Activated CD8-positive, alpha-beta memory T cell treated with anti-CD3 and anti-CD28 coated beads, Interleukin-2, amount 50 U/mL, for 1 hour (primary cell): ENCODE measurements at regions not wholly inside any gene's neighbourhood (a gene's known extent, or its start where the extent isn't known, plus 50 kb on each side); places are given as distances from the start of the nearest gene placed in this dataset.

Source experiments
- DNase-seq: peaks from one replicate; pipeline ENCODE4 v3.0.0-alpha.2; 2020; ENCODE audit errors: extremely low read depth

DNA sequence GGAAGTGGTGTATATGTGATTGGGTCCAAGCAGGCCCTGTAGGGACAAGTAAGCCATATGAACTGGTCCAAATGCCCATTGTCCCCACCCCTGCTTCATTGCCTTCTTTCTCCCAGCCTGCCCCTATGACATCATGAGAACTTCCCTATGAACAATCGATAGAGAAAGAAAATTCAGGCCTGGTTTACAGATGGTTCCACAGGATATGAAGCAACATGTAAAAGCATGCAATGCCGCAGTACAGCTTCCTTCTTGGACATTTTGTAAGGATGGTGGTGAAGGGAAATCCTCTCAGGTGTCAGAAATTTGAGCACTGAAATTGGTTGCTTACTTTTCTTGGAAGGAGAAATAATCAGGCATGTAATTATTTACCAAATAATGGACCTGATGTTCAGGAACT, 581.7 kb downstream of the MRPL39 start:
- DNase-seq: no peak

DNA sequence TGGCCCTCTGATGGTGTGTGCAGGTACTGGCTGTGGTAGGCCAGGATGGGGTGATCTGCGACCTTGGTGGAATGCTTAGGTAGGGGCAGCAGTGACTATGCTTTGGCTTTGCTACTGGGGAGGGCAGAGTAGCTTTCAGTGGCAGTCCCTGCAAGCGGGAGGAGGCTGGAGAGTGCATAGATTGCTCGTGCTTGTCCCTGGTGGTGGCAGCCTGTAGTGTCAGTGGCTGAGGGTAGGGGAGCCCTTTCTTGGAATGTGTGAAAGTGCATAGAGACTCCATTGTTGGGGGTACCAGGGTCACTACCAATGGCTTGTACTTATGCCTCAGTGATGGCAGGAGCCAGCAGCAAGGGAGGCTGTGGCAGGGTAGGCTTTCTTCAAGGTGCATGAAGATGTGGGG, 582.6 kb downstream of the MRPL39 start:
- no peak for DNase-seq

DNA sequence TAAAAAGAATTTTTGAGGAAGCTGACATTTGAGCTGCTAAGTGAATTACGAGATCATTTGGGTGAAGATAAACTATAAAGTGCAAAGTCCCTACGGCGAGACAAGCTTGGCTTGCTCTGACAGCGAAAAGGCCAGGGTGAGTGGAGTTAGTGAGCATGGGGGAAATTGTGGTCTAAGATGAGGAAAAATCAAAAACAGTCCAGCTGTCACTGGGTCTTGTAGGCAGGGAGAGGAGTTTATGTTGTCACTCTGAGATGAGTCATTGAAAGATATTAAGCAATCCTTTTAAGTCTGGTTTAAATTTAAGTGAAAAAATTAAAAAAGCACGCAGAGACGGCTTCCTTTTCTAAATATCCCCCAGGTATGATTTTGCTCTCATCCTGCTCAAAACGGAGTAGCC, 601.9 kb downstream of the MRPL39 start:
- DNase-seq: no peak

DNA sequence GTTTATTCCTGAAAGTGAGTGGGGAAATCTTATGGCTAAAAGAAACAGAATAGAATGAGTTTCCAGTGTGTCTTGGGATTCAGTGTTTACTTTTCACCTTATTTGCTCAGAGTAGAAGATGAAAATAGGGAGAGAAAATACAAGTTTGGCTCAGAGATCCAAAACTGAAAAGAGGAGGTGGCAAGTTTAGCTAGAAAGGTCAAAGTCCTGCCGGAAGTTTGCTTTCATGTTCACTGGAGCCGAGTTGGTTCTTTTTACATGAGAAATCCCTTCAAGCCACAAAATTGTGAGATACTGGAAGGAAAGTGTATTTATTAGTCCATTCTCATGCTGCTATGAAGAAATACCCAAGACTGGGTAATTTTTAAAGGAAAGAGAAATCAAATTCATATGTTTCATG, 604.6 kb downstream of the MRPL39 start:
- no peak for DNase-seq

DNA sequence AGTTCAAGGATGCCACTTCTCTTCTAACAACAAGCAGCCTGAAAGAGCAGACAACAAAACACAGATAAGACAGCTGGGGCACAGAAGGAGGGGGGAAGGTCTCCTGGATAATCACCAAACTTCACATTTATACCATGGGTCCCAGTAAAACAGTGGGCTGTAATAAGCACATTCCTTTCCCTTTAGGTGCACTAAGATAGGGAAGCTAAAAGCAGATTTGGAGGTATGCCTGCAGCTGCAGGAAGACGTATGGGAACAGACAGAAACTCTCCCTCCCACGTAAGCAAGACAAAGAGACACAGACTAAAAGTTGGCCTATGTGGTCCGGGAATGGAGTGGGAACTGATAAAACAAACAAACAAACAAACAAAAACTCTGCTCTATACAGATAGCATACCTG, 612.1 kb downstream of the MRPL39 start:
- DNase-seq: no peak

DNA sequence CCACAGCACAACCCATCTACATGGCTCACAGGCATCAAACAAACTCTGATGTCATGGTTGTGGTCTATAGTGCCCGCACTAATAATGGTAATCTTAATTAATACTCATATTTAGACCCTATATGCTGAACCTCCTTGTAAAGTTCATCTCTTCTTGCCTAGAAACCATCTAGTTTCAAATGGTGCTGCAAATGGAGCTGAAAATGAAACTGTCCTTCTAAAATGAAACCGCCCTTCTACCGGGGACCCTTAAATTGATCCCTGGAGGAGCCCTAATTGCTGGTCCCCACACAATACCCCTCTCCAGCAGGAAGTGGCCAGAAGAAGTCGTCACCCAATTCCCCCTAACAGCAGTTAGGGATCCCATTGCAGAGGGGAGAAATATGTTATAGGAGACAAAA, 612.6 kb downstream of the MRPL39 start:
- DNase-seq: no peak

DNA sequence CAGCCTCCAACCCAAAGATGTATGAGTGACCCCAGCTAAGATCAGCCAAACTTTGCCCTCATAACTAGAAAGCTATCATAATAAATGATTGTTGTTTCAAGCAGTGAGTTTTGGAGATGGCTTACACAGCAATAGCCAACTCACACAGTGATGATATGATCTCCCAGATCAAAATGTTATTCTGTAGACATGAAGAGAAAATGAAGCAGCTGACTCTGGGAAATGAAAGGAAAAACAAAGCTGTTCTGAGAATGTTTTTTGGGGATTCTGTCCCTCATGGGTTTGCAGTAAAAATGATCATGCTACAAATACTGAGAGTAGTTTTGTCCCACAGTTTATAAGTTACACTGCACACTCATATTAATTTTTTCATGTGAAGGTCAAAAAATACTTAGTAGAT, 617.8 kb downstream of the MRPL39 start:
- DNase-seq: no peak

DNA sequence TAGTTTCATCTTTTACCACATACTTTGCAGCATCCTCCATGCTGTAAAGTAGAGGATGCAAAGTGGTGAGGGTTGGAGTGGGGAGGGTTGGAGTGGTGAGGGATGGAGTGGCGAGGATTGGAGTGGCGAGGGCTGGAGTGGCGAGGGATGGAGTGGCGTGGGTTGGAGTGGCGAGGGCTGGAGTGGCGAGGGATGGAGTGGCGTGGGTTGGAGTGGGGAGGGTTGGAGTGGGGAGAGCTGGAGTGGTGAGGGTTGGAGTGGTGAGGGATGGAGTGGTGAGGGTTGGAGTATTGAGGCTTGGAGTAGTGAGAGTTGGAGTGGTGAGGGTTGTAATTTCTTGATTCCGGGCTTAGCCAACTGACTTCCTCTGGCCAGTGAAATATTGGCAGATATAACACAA, 618.3 kb downstream of the MRPL39 start:
- DNase-seq: no peak

DNA sequence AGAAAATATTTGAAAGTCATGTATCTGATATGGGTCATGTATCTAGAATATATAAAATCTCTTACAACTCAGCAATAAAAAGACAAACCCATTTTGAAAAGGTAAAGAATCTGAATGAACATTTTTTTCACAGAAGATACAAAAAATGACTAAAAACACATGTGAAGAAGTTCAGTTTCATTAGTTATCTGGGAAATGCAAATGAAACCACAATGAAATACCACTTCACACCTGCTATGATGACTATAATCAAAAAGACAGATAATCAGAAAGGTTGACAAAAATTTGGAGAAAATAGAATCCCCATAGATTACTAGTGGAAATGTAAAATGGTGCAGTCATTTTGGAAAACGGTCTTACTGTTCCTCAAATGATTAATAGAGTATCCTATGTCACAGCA, 631.0 kb downstream of the MRPL39 start:
- DNase-seq: no peak

DNA sequence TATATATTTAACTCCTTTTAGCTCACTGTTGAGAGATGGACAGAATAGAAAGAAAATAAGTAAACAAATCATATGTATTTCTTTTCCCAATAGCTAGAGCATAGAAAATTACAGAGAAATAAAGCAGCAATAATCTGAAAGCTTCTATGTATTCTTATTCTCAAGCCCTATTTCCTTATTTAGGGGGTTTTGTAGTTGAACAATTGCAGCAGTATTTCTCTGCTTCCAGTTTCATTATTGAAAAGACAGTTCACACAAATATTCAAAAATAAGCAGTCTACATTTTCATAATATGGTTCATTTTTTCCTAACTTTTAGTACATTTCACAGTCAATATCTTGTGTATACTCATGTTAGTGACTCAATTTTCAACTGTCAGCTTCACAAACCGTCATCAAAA, 638.2 kb downstream of the MRPL39 start:
- no peak for DNase-seq

DNA sequence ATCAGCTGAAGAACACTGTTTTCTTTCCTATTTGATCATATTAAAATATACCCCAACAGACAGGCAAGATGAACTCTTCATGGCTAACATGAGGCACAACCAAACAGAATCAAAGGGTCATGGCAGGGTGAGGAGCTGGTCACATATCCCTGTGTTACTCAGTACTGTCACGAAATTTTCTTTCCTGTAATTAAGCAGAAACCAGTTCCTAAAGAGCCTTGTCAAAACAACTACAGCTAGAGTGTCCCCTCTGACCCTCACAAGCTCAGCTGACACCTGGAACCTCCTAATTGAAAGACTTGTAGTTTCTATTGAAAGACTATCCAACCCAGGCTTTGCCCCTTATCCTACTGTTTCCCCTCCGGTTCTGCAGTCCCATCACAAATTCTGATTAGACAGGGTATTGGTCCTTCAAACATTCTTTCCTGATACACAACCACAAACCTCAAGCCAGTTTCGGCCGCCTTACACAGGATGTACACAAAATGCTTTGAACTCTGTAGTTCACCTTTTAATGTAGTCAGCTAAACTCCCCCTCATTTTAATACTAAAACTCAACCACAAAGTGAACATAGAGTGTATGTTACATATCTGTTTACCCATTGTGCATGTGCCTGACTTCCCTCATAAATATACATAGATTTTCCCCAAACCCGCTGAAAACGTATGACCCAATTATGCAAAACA, 651.9 kb downstream of the MRPL39 start:
- no peak for DNase-seq

DNA sequence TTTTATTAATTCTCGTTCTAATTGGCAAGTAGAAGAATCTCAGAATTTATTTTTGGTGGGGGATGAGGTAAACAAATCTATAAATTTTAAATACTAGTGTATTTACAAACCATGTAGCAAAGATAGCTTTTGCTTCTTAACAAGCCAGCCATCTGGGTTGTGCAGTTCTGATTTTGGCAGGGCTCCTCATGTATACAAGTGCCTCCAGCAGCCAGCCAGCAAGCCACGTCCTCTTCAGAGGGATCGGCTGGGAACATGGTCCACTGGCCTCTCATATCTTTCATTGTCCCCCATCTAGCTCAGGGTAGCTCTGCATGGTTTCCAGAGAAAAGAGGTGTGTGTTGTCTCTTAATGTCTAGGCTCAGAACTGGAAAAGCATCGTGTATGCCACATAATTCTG, 659.1 kb downstream of the MRPL39 start:
- no peak for DNase-seq

DNA sequence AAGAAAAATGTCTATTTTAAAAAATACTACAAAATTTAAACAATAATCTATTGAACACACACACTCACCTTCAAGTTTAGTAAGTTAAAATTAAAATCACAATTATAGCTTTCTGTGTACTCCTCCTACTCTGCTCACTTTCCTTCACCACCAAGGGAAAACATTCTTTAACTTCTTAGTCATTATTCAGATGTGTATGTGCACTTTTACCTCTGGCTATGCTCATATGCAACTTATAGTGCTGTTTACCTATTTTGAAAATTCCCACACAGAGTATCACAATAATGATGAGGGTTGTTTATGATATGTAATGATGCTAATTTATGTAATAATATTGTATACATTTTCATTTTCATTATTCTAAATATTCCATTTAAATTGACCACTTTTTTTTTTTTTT, 661.4 kb downstream of the MRPL39 start:
- DNase-seq: no peak

DNA sequence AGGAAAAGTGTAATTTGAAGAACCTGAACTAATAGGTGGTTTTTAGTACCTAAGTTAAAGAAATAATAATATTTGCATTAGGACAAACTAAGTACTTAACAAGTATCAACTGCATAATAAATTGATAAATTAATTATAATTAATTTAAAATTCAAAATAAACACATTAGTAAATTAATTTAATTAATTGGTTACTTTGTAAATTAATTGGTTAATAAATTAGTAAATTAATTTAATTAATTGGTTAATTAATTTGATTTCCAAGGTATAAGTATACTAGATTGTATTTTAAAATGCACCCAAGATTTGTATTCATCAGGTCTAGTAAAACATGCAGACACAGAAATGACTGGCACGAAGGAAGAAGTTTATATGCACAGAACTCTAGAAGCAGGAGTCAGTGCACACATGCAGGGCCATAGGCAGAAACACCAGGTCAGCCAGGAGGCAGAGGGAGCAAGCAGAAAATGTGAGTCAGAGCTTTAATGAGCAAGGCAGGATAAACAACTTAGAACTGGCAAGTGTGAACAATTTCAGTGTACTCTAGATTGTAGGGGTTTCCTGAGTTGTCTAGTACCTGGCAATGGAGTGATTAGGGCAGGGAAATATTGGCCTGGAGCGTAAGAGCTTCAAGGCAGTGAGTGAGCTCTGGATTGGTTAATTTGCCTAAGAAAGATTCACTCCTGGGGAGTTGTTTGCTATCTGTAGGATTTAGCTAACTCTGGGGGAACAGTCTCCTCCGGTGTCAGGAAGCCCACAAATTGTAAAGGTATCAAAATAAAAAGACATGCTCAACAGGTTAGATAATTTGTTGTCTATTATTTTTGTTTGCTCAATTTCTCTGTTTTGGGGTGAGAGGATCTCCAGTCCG, 665.7 kb downstream of the MRPL39 start:
- DNase-seq: no peak

DNA sequence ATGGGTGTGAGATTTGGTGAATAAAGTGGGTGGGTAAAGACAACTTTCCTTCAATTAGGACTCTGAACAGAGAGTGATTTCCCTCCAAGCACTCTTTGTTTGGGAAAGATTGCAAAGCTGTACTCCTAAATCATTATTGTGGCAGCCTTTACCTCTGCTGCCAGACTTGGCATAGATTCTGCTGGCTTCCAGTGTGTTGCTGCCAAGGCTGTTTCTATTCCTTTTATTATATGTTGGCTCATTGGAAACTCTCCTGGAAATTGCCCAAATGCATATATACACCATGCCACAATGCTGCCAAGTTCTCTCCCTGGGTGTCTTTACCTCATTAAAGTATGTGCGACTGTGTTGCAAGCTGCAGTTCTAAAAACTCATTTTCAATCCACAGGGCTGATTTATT, 668.0 kb downstream of the MRPL39 start:
- DNase-seq: no peak

DNA sequence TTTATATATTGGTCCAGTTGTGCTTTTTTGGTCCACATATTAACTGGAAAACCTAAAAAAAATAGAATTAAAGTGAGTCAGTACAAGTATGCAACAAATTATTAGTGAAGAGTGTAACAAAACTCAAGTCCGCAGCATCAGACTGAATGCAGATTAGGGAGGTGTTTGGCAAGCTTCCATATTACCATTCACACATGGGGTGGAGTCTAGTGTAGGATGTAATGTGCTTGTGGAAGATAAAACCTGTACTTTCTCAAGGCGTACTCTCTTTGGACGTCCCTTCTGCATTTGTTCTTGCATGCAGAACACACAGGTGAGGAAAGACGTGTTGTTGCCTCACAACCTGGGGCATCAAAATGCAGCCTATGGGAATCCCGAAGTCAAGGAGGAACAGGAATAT, 668.7 kb downstream of the MRPL39 start:
- DNase-seq: no peak

DNA sequence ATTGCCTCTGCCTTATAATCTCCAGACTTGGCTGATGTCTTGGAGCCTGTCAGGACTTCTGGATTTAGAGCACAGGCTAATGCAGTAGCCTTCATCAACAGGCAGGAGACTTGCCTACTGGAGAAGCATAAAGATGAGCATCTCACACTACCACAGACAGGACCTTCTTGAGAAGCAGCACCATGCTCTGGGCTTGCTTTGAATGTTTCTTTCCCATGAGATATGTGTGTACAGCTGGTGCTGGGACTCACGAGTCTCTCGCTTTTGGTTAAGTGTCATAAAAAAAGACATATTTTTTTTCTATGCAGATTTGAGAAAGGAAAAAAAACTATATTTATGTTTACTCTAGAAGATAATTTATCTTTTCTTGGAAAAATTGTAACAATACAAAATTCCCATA, 671.3 kb downstream of the MRPL39 start:
- no peak for DNase-seq

DNA sequence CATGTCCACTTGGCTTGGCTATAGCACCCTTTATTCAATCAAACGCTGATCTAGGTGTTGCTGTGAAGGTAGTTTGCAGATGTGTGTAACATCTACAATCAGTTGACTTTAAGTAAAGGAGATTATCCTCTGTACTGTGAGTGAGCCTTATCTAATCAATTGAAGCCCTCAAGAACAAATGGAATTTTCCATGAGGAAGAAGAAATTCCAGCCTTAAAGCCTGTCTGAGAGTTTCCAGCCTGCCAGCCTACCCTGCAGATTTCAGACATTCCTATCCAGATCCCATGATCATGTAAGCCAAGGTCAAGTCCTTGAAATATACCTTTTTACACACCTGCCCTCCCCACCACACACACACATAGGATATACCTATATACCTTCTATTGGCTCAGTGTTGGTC, 696.7 kb downstream of the MRPL39 start:
- no peak for DNase-seq

DNA sequence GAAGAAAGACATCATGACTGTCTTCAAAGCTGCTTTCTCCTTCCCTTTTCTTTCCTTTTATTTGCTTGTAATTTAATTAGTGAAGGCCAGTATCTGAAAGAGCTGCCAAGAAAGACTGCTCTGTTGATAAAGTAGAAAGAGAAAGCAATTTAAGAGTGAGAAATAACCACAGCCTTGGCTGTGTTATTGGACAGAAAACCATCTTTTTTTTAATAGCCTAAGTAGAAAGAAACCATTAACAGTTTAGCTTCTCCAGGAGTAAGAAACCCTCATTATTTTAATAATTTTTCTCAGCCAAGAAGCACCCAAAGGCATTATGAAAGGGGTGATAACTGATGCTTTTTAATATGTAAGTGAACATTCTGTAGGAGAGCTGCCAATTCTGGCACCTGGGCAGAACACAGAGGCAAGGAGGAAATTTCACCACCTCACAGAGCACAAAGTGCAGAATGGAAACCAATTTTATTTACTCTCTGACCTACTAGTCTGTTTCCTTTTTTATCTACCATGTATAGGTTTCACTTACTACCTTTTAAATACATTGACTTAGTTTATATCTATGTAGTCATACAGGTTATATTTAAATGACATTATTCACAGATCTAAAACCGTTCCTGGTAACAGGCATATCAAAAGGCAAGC, 703.2 kb downstream of the MRPL39 start:
- no peak for DNase-seq

DNA sequence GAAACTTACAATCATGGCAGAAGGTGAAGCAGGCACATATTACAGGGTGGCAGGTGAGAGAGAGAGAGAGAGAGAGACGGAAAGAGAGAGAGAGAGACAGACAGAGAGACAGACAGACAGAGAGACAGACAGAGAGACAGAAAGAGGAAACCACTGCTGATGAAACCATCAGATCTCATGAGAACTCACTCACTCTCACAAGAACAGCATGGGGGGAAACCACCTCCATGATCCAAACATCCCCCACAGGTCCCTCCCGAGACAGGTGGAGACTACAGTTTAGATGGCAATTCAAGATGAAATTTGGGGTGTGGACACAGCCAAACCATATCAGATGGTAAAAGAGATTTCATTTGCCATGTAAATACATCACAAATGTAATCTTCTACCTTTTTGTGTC, 708.1 kb downstream of the MRPL39 start:
- no peak for DNase-seq

DNA sequence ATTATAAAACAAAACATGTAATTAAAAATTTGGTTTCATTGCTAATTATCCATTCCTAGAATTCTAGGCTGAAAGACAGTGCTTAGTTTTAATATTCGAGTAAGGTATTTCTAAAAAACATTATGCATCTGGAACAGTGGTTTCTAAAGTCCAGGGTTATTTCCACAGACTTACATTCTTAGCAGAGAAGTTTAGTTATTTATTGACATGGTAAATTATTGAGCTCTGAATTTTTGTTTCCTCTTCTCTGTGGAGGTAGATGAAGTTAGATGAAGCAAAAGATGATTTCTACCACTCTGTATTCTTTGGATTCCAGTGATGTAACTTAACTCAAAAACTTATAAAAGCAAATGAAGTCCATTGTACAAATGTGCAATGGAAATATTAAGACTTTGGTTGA, 709.4 kb downstream of the MRPL39 start:
- no peak for DNase-seq

DNA sequence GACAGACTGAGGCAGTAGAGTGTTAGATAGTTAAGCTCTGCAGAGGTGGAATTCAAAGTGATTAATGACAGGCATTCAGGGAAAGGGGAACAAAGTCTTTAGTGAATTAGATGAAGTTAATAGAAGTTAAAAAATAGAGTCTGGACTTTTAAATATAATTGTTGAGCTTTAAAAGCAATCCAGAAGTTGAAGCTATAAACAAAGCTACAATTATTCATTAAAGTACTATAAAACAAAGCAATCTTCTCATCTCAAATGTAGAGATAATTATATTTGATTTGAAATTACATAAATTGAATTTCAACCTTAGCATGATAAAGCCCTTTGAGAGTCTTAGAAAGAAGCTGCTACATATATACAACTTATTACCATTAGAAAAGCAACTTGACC, 710.6 kb downstream of the MRPL39 start:
- no peak for DNase-seq
